Neural cell (in vitro differentiated cells): ENCODE measurements at regions not wholly inside any gene's neighbourhood (a gene's known extent, or its start where the extent isn't known, plus 50 kb on each side); places are given as distances from the start of the nearest gene placed in this dataset.

ENCODE experiments used
- H2AFZ ChIP-seq: fragments of 200-600, 300-800 bp; sonication (generic), shearing (Covaris generic); 2 replicates; pipeline ENCODE4 v1.6.0; 2014; ENCODE audit warnings: low read depth, mild to moderate bottlenecking, antibody characterized with exemption, low read length, moderate library complexity
- H3F3A ChIP-seq: fragments of 200-600 bp; shearing (Covaris generic); 2 replicates; pipeline ENCODE4 v1.6.1; 2016; ENCODE audit warnings: mild to moderate bottlenecking, moderate library complexity, mixed read lengths, antibody characterized with exemption, low read length; ENCODE audit not compliant: insufficient read depth, poor library complexity, severe bottlenecking
- H3K27ac ChIP-seq: fragments of 200-600, 300-800 bp; sonication (generic), shearing (Covaris generic); 2 replicates; pipeline ENCODE4 v1.5.1; 2014; ENCODE audit warnings: mild to moderate bottlenecking, low read length, moderate library complexity
- H3K27me3 ChIP-seq: fragments of 300-800, 200-600 bp; sonication (generic), shearing (Covaris generic); 2 replicates; pipeline ENCODE4 v1.6.0; 2014; ENCODE audit warnings: mild to moderate bottlenecking, low read depth, low read length, moderate library complexity; ENCODE audit not compliant: insufficient read depth
- H3K36me3 ChIP-seq: fragments of 300-800, 200-600 bp; sonication (generic), shearing (Covaris generic); 2 replicates; pipeline ENCODE4 v1.5.1; 2014; ENCODE audit warnings: mild to moderate bottlenecking, antibody characterized with exemption, low read length, moderate library complexity; ENCODE audit not compliant: insufficient read depth
- H3K4me2 ChIP-seq: fragments of 300-800, 200-600 bp; sonication (generic), shearing (Covaris generic); 2 replicates; pipeline ENCODE4 v1.6.0; 2014; ENCODE audit warnings: mild to moderate bottlenecking, low read length
- H3K4me3 ChIP-seq: fragments of 300-800, 200-600 bp; sonication (generic), shearing (Covaris generic); 2 replicates; pipeline ENCODE4 v1.5.1; 2014; ENCODE audit warnings: mild to moderate bottlenecking, low read length, moderate library complexity
- H3K79me2 ChIP-seq: fragments of 200-600 bp; shearing (Covaris generic); replicated peaks from 2 replicates; pipeline ENCODE4 v1.6.0; 2014; ENCODE audit warnings: mild to moderate bottlenecking, low read length, moderate library complexity; ENCODE audit not compliant: insufficient read depth
- H3K9ac ChIP-seq: fragments of 300-800, 200-600 bp; sonication (generic), shearing (Covaris generic); 2 replicates; pipeline ENCODE4 v1.6.1; 2016; ENCODE audit warnings: mild to moderate bottlenecking, low read length, mixed read lengths
- H3K9me2 ChIP-seq: fragments of 200-600 bp; shearing (Covaris generic); 2 replicates; pipeline ENCODE4 v1.6.1; 2016; ENCODE audit warnings: mild to moderate bottlenecking, low read length, mixed read lengths; ENCODE audit not compliant: insufficient read depth
- H3K9me3 ChIP-seq: fragments of 200-600, 300-800 bp; sonication (generic), shearing (Covaris generic); 2 replicates; pipeline ENCODE4 v1.6.1; 2016; ENCODE audit warnings: mild to moderate bottlenecking, mixed run types, low read length, moderate library complexity, mixed read lengths
- H4K20me1 ChIP-seq: fragments of 200-600 bp; shearing (Covaris generic); 2 replicates; pipeline ENCODE4 v1.6.1; 2016; ENCODE audit warnings: mild to moderate bottlenecking, mixed run types; ENCODE audit not compliant: insufficient read depth
- CTCF ChIP-seq: fragments of 450-650 bp; IDR thresholded peaks from 2 replicates; pipeline ENCODE4 v1.5.1; 2014; ENCODE audit warnings: antibody characterized with exemption, mild to moderate bottlenecking, moderate library complexity; ENCODE audit not compliant: poor library complexity, severe bottlenecking
- EP300 ChIP-seq: fragments of 450-650 bp; conservative IDR thresholded peaks from 2 replicates; pipeline ENCODE4 v1.6.1; 2014; ENCODE audit warnings: antibody characterized with exemption, mild to moderate bottlenecking, moderate library complexity; ENCODE audit not compliant: poor library complexity, severe bottlenecking
- EZH2 ChIP-seq: fragments of 200-600, 300-800 bp; shearing (Covaris generic), sonication (generic); IDR thresholded peaks from 2 replicates; pipeline ENCODE4 v1.6.1; 2014; ENCODE audit warnings: antibody characterized with exemption, low read length, borderline replicate concordance, mild to moderate bottlenecking; ENCODE audit not compliant: insufficient read depth, poor library complexity, severe bottlenecking
- MXI1 ChIP-seq: fragments of 450-650 bp; conservative IDR thresholded peaks from 2 replicates; pipeline ENCODE4 v1.6.1; 2014; ENCODE audit warnings: antibody characterized with exemption, mild to moderate bottlenecking; ENCODE audit not compliant: poor library complexity, severe bottlenecking
- POLR2AphosphoS5 ChIP-seq: IDR thresholded peaks from 2 replicates; pipeline ENCODE4 v1.6.1; 2012
- RAD21 ChIP-seq: fragments of 450-650 bp; conservative IDR thresholded peaks from 2 replicates; pipeline ENCODE4 v1.6.1; 2014; ENCODE audit warnings: antibody characterized with exemption, mild to moderate bottlenecking, moderate library complexity
- REST ChIP-seq: IDR thresholded peaks from 2 replicates; pipeline ENCODE4 v1.6.1; 2012; ENCODE audit warnings: borderline replicate concordance
- SMC3 ChIP-seq: fragments of 450-650 bp; conservative IDR thresholded peaks from 2 replicates; pipeline ENCODE4 v1.6.1; 2014; ENCODE audit warnings: antibody characterized with exemption, mild to moderate bottlenecking, moderate library complexity; ENCODE audit not compliant: poor library complexity
- TAF1 ChIP-seq: IDR thresholded peaks from 2 replicates; pipeline ENCODE4 v1.6.1; 2012; ENCODE audit warnings: low read depth

GRCh38 chr10:43878386-43878785 lies 229.7 kb upstream of the ZNF32 start:
- Histone ChIP-seq H3K36me3 (no peaks in the 10 kb centered on the region), H2AFZ (no peak overlapping the region), H3K79me2 (no peaks in the 10 kb centered on the region), H3K4me2 (no peak overlapping the region), H3K9ac (no peak overlapping the region), H3K27ac (no peak overlapping the region), H3K9me2 (no peaks in the 10 kb centered on the region), H3F3A (no peaks in the 10 kb centered on the region), H3K27me3 (no peaks in the 10 kb centered on the region), H3K9me3 (no peaks in the 10 kb centered on the region), H3K4me3 (no peak overlapping the region), H4K20me1 (no peaks in the 10 kb centered on the region)
- TF ChIP-seq SMC3 (no peak), TAF1 (no peak), CTCF (no peak), RAD21 (no peak), EP300 (no peak), EZH2 (no peak), REST (no peak), POLR2AphosphoS5 (no peak), MXI1 (no peak)

- Histone ChIP-seq H2AFZ (no peak overlapping the region), H3K4me2 (no peak overlapping the region), H3K27me3 (no peaks in the 10 kb centered on the region), H3F3A (no peaks in the 10 kb centered on the region), H3K9me3 (no peaks in the 10 kb centered on the region), H3K9ac (no peak overlapping the region), H3K79me2 (no peaks in the 10 kb centered on the region), H3K9me2 (no peaks in the 10 kb centered on the region), H3K27ac (no peak overlapping the region), H3K4me3 (no peak overlapping the region), H4K20me1 (no peaks in the 10 kb centered on the region), H3K36me3 (no peaks in the 10 kb centered on the region)
- no peak for TF ChIP-seq TAF1
- TF ChIP-seq POLR2AphosphoS5, result no peak
- no peak for TF ChIP-seq REST
- TF ChIP-seq MXI1, result no peak
- no peak for TF ChIP-seq RAD21
- TF ChIP-seq CTCF, result no peak
- no peak for TF ChIP-seq EZH2
- TF ChIP-seq SMC3, result no peak
- no peak for TF ChIP-seq EP300
Measured at GRCh38 chr10:43876976-43877375, 228.3 kb upstream of the ZNF32 start.
